HepG2 (cell line): ENCODE measurements at regions not wholly inside any gene's neighbourhood (a gene's known extent, or its start where the extent isn't known, plus 50 kb on each side); places are given as distances from the start of the nearest gene placed in this dataset.

Source experiments
- ATAC-seq: fragments of 200-7000 bp; cut with Tn5 transposase; 3 replicates; pipeline ENCODE4 v1.9.1; 2020; ENCODE audit warnings: mild to moderate bottlenecking, moderate library complexity
- BruUV-seq: library from RNA; stranded (reverse); fragments of 400-500 nt; replicated peaks from 2 replicates; lab custom pipeline; 2021; lab: Mats Ljungman, UMichigan
- CTCF ChIA-PET: fragments of 300-600 bp; formaldehyde crosslinking; extraction: SDS; loops from one replicate; lab custom pipeline; 2021; ENCODE audit warnings: low total read pairs, inconsistent platforms, low intra/inter-chr PET ratio; lab: Yijun Ruan, JAX
- POLR2A ChIA-PET: fragments of 350-600 bp; sonication (Branson Sonifier 250); formaldehyde crosslinking; loops from one replicate; lab custom pipeline; 2020; ENCODE audit warnings: antibody characterized with exemption, inconsistent platforms; lab: Yijun Ruan, JAX
- DNase-seq: peaks from one replicate; pipeline ENCODE4 v3.0.0-alpha.2; 2015; ENCODE audit warnings: low spot score
- FAIRE-seq: peaks from 3 replicates; lab custom pipeline; 2011; peaks lifted over from hg19 to GRCh38; lab: Jason Lieb, UNC
- H2AFZ ChIP-seq: one replicate; pipeline ENCODE4 v1.6.1; 2011; ENCODE audit warnings: low read length, inconsistent platforms
- H3K27ac ChIP-seq: fragments of 300-600 bp; 3 replicates; pipeline ENCODE4 v1.8.0; 2011; ENCODE audit warnings: mixed run types, mild to moderate bottlenecking, mixed read lengths, low read length, inconsistent platforms; ENCODE audit not compliant: insufficient read depth; ENCODE audit errors: extremely low read length
- H3K27me3 ChIP-seq, 2 experiments: fragments of 200-600 bp in 1 of 2; 2 replicates in 1 of 2; 3 replicates in 1 of 2; pipeline versions ENCODE4 v1.6.0 to v1.8.0; 2011; ENCODE audit warnings: low read length in 2 of 2, mild to moderate bottlenecking in 2 of 2, moderate library complexity in 2 of 2, inconsistent platforms in 1 of 2; ENCODE audit not compliant: insufficient read depth in 2 of 2, control insufficient read depth in 1 of 2
- H3K36me3 ChIP-seq, 2 experiments: fragments of 200-600 bp in 1 of 2; replicated peaks in 1 of 2; 2 replicates in 1 of 2; 3 replicates in 1 of 2; pipeline versions ENCODE4 v1.5.1 to v1.8.0; 2011; ENCODE audit warnings: low read length in 2 of 2, inconsistent platforms in 1 of 2; ENCODE audit not compliant: insufficient read depth in 2 of 2, control insufficient read depth in 1 of 2
- H3K4me1 ChIP-seq: 2 replicates; pipeline ENCODE4 v1.5.1; 2012; ENCODE audit warnings: low read length, inconsistent platforms; ENCODE audit not compliant: insufficient read depth
- H3K4me2 ChIP-seq: 2 replicates; pipeline ENCODE4 v1.6.0; 2011; ENCODE audit warnings: low read depth, low read length, inconsistent platforms
- H3K4me3 ChIP-seq, 3 experiments: fragments of 200-600 bp in 1 of 3; sonication (generic), shearing (Covaris generic) in 1 of 3; replicated peaks in 1 of 3; 2 replicates each; pipeline ENCODE4 v1.5.1; 2011 to 2016; ENCODE audit warnings: low read length in 3 of 3, inconsistent platforms in 2 of 3, low read depth in 2 of 3, mild to moderate bottlenecking in 2 of 3, control low read depth in 1 of 3, mixed read lengths in 1 of 3; ENCODE audit not compliant: insufficient read depth in 1 of 3
- H3K79me2 ChIP-seq: one replicate; pipeline ENCODE4 v1.6.1; 2011; ENCODE audit warnings: low read length, inconsistent platforms; ENCODE audit not compliant: insufficient read depth
- H3K9ac ChIP-seq: 2 replicates; pipeline ENCODE4 v1.6.0; 2011; ENCODE audit warnings: mild to moderate bottlenecking, low read depth, low read length, inconsistent platforms; ENCODE audit not compliant: insufficient read depth
- H3K9me3 ChIP-seq: 2 replicates; pipeline ENCODE4 v1.5.1; 2012; ENCODE audit warnings: mild to moderate bottlenecking, low read length
- H4K20me1 ChIP-seq: 2 replicates; pipeline ENCODE4 v1.6.0; 2011; ENCODE audit warnings: inconsistent platforms, mild to moderate bottlenecking, low read length, moderate library complexity; ENCODE audit not compliant: insufficient read depth
- BCL3 ChIP-seq: sonication (generic); formaldehyde crosslinking; IDR thresholded peaks from 2 replicates; pipeline ENCODE4 v1.5.1; 2020; ENCODE audit warnings: mild to moderate bottlenecking, missing genetic modification reagents, moderate library complexity
- BRCA1 ChIP-seq: sonication (generic); formaldehyde crosslinking; IDR thresholded peaks from 2 replicates; pipeline ENCODE4 v1.4.0; 2020; ENCODE audit warnings: missing genetic modification reagents
- CEBPZ ChIP-seq: IDR thresholded peaks from 2 replicates; pipeline ENCODE4 v1.6.1; 2012; ENCODE audit warnings: low read length, improper control_type of control experiment
- CENPBD1 ChIP-seq: sonication (generic); formaldehyde crosslinking; IDR thresholded peaks from 2 replicates; pipeline ENCODE4 v1.8.0; 2022; ENCODE audit warnings: missing genetic modification reagents, low read depth, mild to moderate bottlenecking, borderline replicate concordance
- DMAP1 ChIP-seq: IDR thresholded peaks from 2 replicates; pipeline ENCODE4 v1.6.1; 2016
- FOXO4 ChIP-seq: sonication (generic); formaldehyde crosslinking; conservative IDR thresholded peaks from 2 replicates; pipeline ENCODE4 v1.8.1; 2023; ENCODE audit warnings: missing genetic modification reagents
- IRF9 ChIP-seq: sonication (generic); formaldehyde crosslinking; IDR thresholded peaks from 2 replicates; pipeline ENCODE4 v1.8.0; 2022; ENCODE audit warnings: missing genetic modification reagents, mild to moderate bottlenecking, borderline replicate concordance
- NBN ChIP-seq: fragments of 450-650 bp; conservative IDR thresholded peaks from 2 replicates; pipeline ENCODE4 v1.6.1; 2017
- ZSCAN21 ChIP-seq: sonication (generic); formaldehyde crosslinking; IDR thresholded peaks from 2 replicates; pipeline ENCODE4 v1.8.0; 2022; ENCODE audit warnings: mild to moderate bottlenecking, missing genetic modification reagents, moderate library complexity, borderline replicate concordance
- WGBS: methylation state at CpG from one replicate; pipeline ENCODE4 v1.1.6; 2017; ENCODE audit warnings: low lambda C conversion rate; 5-methylcytosine and 5-hydroxymethylcytosine counted together
- in situ Hi-C: cut with HindIII; loops from 2 replicates; pipeline ENCODE4 v1.10.0; 2017; ENCODE audit warnings: low pct_unique_long_range_greater_than_20kb; ENCODE audit not compliant: extremely low pct_ligation_motif_present
- intact Hi-C: fragments of 100-400 bp; cut with micrococcal nuclease; formaldehyde crosslinking; loops from one replicate; pipeline ENCODE4 v1.10.0; 2022; ENCODE audit not compliant: unreplicated experiment

- no peak for TF ChIP-seq CENPBD1 (CRISPR knock-in tag)
These were observed 82.6 kb upstream of the ABCB5 start (continued) for GRCh38 chr7:20532890-20533289.

GRCh38 chr7:20534543-20534942 lies 80.9 kb upstream of the ABCB5 start:
- ATAC-seq (no peak), DNase-seq (no peak), FAIRE-seq (no peak)
- Histone ChIP-seq H4K20me1 (no peaks in the 10 kb centered on the region), H3K4me3 (no peak overlapping the region), H3K9ac (no peak overlapping the region), H3K27me3 (no peaks in the 10 kb centered on the region), H3K36me3 (no peaks in the 10 kb centered on the region), H3K27ac (no peak overlapping the region), H3K4me1 (no peaks in the 10 kb centered on the region), H2AFZ (no peak overlapping the region), H3K4me2 (no peak overlapping the region), H3K79me2 (no peaks in the 10 kb centered on the region), H3K9me3 (no peaks in the 10 kb centered on the region)
- BruUV-seq = no TSS peak
- intact Hi-C loops = no loop called here
- ChIA-PET CTCF (no interaction called here), POLR2A (no interaction called here)
- in situ Hi-C loops = no loop called here
- no peak for TF ChIP-seq NBN
- no peak for TF ChIP-seq IRF9 (CRISPR knock-in tag)
- TF ChIP-seq DMAP1 (CRISPR knock-in tag) = no peak

GRCh38 chr7:20535541-20535940 lies 79.9 kb upstream of the ABCB5 start:
- 1% methylated on average over 3 of the region's 3 CpGs for WGBS
- FAIRE-seq (no peak), ATAC-seq (no peak), DNase-seq (no peak)
- no TSS peak for BruUV-seq
- Histone ChIP-seq H3K4me3 (no peak overlapping the region), H3K9ac (no peak overlapping the region), H3K79me2 (no peaks in the 10 kb centered on the region), H3K27me3 (no peaks in the 10 kb centered on the region), H3K27ac (no peak overlapping the region), H3K4me2 (no peak overlapping the region), H2AFZ (no peak overlapping the region), H3K9me3 (no peaks in the 10 kb centered on the region), H3K4me1 (no peaks in the 10 kb centered on the region), H3K36me3 (no peaks in the 10 kb centered on the region), H4K20me1 (no peaks in the 10 kb centered on the region)
- CTCF ChIA-PET = no interaction called here
- intact Hi-C loops (no loop called here), in situ Hi-C loops (no loop called here)
- POLR2A ChIA-PET = no interaction called here
- no peak for TF ChIP-seq FOXO4 (CRISPR knock-in tag)
- TF ChIP-seq BCL3 = no peak
- no peak for TF ChIP-seq CEBPZ
- TF ChIP-seq ZSCAN21 (CRISPR knock-in tag) = no peak
- TF ChIP-seq BRCA1 (CRISPR knock-in tag) = no peak
